Dendritic cell treated with granulocyte-macrophage colony-stimulating factor and Interleukin-4, amounts not matched to agents 40 ng/mL and 50 ng/mL, for 4 days (primary cell): ENCODE measurements at regions not wholly inside any gene's neighbourhood (a gene's known extent, or its start where the extent isn't known, plus 50 kb on each side); places are given as distances from the start of the nearest gene placed in this dataset.

Source experiments
- H3K27ac Mint-ChIP-seq: one replicate; pipeline ENCODE4 v1.8.0; 2022; ENCODE audit warnings: mild to moderate bottlenecking, mixed read lengths
- H3K27me3 Mint-ChIP-seq: one replicate; pipeline ENCODE4 v1.8.0; 2022; ENCODE audit warnings: mild to moderate bottlenecking, mixed read lengths
- H3K36me3 Mint-ChIP-seq: one replicate; pipeline ENCODE4 v1.8.0; 2022; ENCODE audit warnings: low read depth, mixed read lengths
- H3K4me1 Mint-ChIP-seq: one replicate; pipeline ENCODE4 v1.8.0; 2022; ENCODE audit warnings: low read depth, mixed read lengths
- H3K4me3 Mint-ChIP-seq: one replicate; pipeline ENCODE4 v1.8.0; 2022; ENCODE audit warnings: mild to moderate bottlenecking, moderate library complexity, mixed read lengths
- H3K9me3 Mint-ChIP-seq: one replicate; pipeline ENCODE4 v1.8.0; 2022; ENCODE audit warnings: mixed read lengths
- intact Hi-C: fragments of 100-400 bp; cut with micrococcal nuclease; formaldehyde crosslinking; loops from one replicate; pipeline ENCODE4 v1.15.0; 2022

DNA sequence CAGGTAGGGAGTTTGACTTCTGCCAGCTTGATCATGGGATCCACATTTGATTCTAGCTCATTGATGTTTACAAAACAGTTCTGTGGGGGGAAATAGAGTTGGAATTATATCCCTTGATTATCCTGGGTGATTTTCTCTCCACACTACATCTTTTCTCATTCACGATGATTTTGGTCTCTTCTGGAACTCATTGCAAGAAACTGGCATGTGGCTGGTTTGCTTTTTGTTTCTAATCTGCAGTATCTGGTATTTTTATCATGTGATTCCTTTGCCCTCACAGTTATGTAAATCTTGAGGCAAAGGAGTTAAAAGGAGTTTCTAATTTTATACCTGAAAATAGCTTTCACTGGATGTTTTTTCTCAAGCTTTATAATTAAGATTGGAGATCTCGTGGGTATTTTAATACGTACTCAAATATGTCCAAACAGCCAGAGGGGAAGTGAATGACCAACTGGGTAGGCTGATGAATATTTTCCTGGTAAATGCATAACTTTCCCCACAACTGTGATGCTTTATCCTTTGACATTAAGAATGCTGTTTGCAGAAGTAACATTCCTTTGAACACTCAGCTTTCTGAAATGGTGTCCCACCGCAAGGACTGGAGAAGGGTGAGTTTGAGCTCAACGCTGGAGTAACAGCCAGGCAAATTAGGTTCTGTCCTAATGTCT lies 502.9 kb upstream of the ZEB2 start:
- H3K4me3 Mint-ChIP-seq, result no peak overlapping the region
- no peaks in the 10 kb centered on the region for H3K36me3 Mint-ChIP-seq
- no peaks in the 10 kb centered on the region for H3K9me3 Mint-ChIP-seq
- H3K4me1 Mint-ChIP-seq, result peaks cover 8% of the 10 kb centered on the region
- no peak overlapping the region for H3K27ac Mint-ChIP-seq
- H3K27me3 Mint-ChIP-seq, result no peaks in the 10 kb centered on the region
- intact Hi-C loops, result no loop called here

DNA sequence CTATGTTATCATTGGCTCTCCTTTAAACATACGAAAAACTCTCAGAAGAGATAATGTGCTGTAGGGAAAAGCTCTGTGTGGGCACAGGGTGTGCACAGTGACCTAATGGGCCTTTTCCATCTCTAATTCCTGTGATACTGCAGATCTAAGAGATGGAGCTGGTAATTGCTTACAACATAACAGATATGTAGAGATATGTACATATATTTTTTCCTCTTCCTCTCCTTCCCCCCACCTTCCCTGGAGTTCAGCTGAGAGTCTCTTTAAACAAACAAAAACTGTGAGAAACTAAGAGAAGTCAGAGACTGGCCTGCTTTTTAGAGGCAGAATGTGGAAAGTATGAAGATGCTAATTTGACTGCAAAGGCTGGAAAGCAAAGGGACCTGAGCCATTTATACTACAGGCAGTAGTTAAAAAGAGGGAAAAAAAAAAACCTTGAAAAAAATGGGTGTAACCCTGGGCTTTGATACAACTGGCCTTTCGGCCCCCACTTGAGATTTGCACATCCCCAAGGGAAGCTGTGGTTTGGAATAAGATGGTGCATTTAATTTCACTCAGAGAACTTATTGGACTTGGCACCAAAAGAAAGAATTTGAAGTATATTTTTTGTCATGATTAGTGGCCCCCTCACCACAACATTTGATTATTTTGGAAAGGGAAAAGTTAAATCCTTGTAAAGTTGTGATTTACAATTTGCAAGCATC lies 502.2 kb upstream of the ZEB2 start:
- H3K27me3 Mint-ChIP-seq, result no peaks in the 10 kb centered on the region
- H3K4me3 Mint-ChIP-seq, result no peak overlapping the region
- no peaks in the 10 kb centered on the region for H3K36me3 Mint-ChIP-seq
- H3K9me3 Mint-ChIP-seq, result no peaks in the 10 kb centered on the region
- H3K4me1 Mint-ChIP-seq, result peaks cover 8% of the 10 kb centered on the region
- intact Hi-C loops, result no loop called here
- no peak overlapping the region for H3K27ac Mint-ChIP-seq

DNA sequence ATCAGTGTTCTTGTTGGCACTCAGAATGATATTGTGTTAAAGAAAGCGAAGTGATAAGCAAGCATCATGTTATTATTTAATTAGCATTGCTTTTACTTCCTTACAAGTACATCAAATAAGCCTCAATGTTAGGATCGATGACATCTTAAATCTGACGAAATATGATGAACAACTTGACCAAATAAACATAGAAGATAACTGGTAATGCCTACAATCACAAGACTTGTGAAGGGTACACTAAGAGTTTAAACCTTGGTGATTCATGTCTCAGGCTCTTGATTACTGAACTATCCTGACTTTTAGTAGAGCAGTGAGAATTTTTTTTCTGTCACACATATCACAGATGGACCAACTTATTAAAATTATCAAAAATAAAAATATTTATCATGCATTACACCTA lies 500.8 kb upstream of the ZEB2 start:
- Mint-ChIP-seq H3K9me3 (no peaks in the 10 kb centered on the region), H3K27ac (no peak overlapping the region), H3K4me3 (no peak overlapping the region), H3K36me3 (no peaks in the 10 kb centered on the region), H3K4me1 (peaks cover 8% of the 10 kb centered on the region), H3K27me3 (no peaks in the 10 kb centered on the region)
- intact Hi-C loops, result no loop called here

DNA sequence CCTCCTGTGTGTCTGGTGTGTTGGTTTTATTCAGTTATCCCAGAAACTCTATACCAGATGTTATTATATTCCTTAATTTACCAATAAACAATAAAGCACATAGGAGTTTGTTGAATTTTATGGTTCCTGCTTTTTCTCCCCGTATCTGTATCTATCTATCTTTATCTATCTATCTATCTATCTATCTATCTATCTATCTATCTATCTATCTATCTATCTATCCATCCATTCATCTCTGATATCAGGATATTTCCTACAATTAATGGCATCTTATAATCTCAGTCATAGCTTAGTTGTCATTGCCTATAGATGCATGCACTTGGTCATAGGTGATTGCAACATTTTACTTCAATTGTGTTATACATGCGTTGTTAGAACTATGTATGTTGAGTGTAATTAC lies 500.2 kb upstream of the ZEB2 start:
- Mint-ChIP-seq H3K9me3 (no peaks in the 10 kb centered on the region), H3K27me3 (no peaks in the 10 kb centered on the region), H3K4me1 (peaks cover 8% of the 10 kb centered on the region), H3K27ac (no peak overlapping the region), H3K4me3 (no peak overlapping the region), H3K36me3 (no peaks in the 10 kb centered on the region)
- intact Hi-C loops, result no loop called here

DNA sequence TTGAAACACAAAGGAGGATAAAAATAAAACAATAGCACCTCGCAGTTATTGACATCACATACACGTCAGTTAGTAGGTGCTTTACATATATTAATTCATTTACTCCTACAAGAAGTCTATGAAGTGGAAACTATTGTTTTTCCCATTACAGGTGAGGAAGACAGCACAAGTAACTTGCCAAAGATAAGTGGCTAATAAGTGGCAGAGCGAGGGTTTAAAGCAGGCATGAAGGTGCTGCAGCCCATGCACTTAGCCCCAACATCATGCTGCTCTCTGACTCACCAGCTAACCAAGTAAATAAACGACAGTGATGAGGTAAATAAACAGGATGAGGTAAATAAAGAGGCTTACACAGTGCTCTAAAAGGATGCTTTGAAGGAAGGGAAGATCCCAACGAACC lies 498.6 kb upstream of the ZEB2 start:
- intact Hi-C loops, result no loop called here
- no peaks in the 10 kb centered on the region for H3K36me3 Mint-ChIP-seq
- H3K9me3 Mint-ChIP-seq, result no peaks in the 10 kb centered on the region
- no peaks in the 10 kb centered on the region for H3K27me3 Mint-ChIP-seq
- no peak overlapping the region for H3K4me3 Mint-ChIP-seq
- peaks cover 8% of the 10 kb centered on the region for H3K4me1 Mint-ChIP-seq
- H3K27ac Mint-ChIP-seq, result no peak overlapping the region

DNA sequence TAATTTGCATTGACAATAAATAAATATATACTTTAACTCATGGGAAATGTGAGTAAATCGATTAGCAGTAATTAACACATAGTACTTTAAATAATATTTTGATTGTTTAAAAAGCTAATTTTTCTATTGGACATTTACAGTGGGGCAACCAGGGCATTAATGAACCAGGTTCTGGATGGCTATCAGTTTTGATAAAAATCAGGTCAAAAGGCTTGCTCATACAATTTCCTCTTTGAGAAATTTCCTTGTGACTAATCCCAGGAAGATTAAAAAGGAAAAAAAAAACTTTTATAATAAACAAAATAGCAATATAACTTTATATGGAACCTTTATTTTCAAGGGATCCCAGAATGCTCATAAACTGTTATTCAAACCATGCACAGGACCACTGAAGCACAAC lies 497.2 kb upstream of the ZEB2 start:
- no peaks in the 10 kb centered on the region for H3K36me3 Mint-ChIP-seq
- no peaks in the 10 kb centered on the region for H3K4me1 Mint-ChIP-seq
- no peaks in the 10 kb centered on the region for H3K9me3 Mint-ChIP-seq
- no peaks in the 10 kb centered on the region for H3K27me3 Mint-ChIP-seq
- no peak overlapping the region for H3K27ac Mint-ChIP-seq
- intact Hi-C loops, result no loop called here
- H3K4me3 Mint-ChIP-seq, result no peak overlapping the region

DNA sequence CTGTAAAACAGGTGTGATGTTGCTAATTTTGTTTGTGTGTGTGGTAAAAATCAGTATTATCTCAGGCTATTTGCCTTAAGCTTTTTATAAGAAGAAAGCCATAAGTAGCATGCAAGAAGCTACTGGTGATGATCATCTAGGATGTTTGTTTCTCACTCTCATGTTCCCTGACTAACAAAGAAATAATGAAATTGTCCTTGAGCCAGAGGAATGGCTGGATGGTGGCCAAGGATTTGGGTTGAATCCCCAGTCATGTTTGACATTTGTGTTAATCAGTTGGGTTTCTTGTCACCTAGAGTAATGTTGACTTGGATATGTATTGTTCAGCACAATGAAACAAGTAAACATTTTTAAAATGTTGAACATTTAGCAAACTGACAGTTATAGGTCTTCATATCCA lies 496.8 kb upstream of the ZEB2 start:
- intact Hi-C loops, result no loop called here
- no peaks in the 10 kb centered on the region for H3K27me3 Mint-ChIP-seq

DNA sequence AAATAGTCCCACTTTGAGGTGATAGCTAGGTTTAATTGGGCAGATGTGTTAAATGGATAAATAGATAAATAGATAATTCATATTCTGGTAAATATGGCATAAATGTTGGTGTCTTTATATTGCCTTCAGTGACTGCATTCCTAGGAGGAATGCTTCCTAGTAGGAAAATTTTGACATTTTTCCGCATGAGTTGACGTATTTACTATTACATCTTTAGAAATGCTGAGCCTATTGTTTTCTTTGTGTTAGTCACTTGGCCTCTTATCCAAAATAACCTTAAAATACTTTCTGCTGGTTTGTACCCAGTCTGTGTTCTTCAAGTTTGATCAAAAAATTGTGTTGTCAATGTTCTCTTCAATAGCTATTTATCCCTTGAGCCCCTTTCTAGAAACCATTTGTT lies 495.6 kb upstream of the ZEB2 start:
- H3K27ac Mint-ChIP-seq, result no peak overlapping the region
- intact Hi-C loops, result no loop called here
- no peaks in the 10 kb centered on the region for H3K27me3 Mint-ChIP-seq
- H3K4me1 Mint-ChIP-seq, result no peaks in the 10 kb centered on the region
- no peaks in the 10 kb centered on the region for H3K36me3 Mint-ChIP-seq
- no peaks in the 10 kb centered on the region for H3K9me3 Mint-ChIP-seq
- H3K4me3 Mint-ChIP-seq, result no peak overlapping the region

More for the DNA sequence above, 496.8 kb upstream of the ZEB2 start:
- H3K27ac Mint-ChIP-seq, result no peak overlapping the region
- H3K9me3 Mint-ChIP-seq, result no peaks in the 10 kb centered on the region
- H3K4me1 Mint-ChIP-seq, result no peaks in the 10 kb centered on the region
- no peaks in the 10 kb centered on the region for H3K36me3 Mint-ChIP-seq
- no peak overlapping the region for H3K4me3 Mint-ChIP-seq

DNA sequence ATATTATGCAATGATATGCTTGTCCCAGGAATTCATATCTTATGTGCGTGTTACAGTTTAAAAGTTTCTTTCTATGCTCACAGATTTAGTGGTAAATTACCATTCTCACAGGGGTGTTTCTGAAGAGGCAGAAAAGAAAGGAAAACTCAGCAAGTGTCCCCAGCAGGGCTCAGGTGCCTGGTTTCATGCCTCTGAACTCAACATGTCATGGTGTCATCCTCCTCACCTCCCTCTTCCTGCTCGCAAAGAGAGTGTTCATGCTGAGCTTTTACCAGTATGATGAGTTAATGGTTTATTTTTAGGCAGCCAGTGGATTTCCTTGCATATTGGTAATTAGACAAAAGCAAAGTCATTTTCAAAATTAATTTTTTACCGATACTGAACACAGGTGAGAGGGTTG lies 492.9 kb upstream of the ZEB2 start:
- Mint-ChIP-seq H3K9me3 (no peaks in the 10 kb centered on the region), H3K4me1 (no peaks in the 10 kb centered on the region), H3K27ac (no peak overlapping the region), H3K27me3 (no peaks in the 10 kb centered on the region), H3K4me3 (no peak overlapping the region), H3K36me3 (no peaks in the 10 kb centered on the region)
- intact Hi-C loops, result no loop called here

DNA sequence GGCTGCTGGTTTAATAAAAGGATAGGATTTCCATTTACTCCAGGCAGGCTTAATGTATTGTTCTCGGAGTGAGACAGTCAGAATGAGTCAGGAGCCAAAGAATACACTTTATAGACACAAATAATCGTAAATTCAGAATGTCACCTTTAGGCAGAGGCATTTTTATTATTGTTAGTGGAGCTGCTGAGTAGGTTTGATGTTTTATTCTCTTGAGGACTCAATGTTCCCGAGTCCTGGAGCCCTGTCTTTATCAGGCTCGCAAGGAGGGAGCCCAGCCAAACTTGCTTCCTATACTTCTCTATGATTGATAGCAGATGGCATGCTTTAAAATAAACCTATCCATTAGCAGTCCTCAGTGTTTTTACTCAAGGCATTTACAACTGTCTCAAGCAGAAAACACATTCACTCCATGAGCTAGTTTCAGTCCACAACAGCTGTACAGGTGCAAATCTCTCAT lies 492.3 kb upstream of the ZEB2 start:
- no peak overlapping the region for H3K27ac Mint-ChIP-seq

DNA sequence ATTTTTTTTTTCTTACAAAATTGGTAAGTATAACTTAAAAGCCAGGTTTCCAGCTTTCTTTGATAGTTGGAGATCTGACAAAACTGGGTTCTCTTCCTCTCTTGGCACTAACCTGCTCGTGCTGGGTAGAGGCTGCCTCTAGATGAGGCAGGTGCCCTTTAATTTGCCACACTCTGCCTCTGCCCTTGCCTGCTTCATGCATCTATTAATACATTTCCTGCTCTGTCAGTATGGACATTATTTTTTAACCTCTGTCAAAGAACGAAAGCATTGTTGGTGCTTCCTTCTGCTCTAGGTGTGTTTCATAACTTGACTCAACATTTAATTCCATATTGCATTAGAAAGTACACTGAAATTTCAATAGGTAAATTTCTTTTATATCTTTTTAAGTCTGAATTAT lies 490.7 kb upstream of the ZEB2 start:
- Mint-ChIP-seq H3K27me3 (no peaks in the 10 kb centered on the region), H3K9me3 (no peaks in the 10 kb centered on the region)

More for the DNA sequence above, 492.3 kb upstream of the ZEB2 start:
- no peaks in the 10 kb centered on the region for H3K4me1 Mint-ChIP-seq
- intact Hi-C loops, result no loop called here
- H3K36me3 Mint-ChIP-seq, result no peaks in the 10 kb centered on the region
- no peaks in the 10 kb centered on the region for H3K27me3 Mint-ChIP-seq
- no peaks in the 10 kb centered on the region for H3K9me3 Mint-ChIP-seq
- H3K4me3 Mint-ChIP-seq, result no peak overlapping the region

DNA sequence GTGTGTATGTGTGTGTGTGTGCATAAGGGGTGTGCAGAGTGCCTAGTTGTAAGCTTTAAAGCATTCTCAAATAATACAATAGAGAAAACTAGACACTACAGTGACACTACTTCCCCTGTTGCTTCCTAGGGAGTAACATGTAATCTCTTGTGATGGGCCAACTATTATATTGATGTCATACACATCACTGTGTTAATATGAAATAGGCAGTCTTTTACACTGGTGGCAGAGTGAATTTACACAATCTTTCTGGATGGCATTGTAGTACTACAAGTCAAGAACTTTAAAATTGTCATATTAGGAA lies 488.0 kb upstream of the ZEB2 start:
- Mint-ChIP-seq H3K9me3 (no peaks in the 10 kb centered on the region), H3K36me3 (no peaks in the 10 kb centered on the region), H3K27ac (no peak overlapping the region), H3K27me3 (no peaks in the 10 kb centered on the region), H3K4me1 (no peaks in the 10 kb centered on the region), H3K4me3 (no peak overlapping the region)
- intact Hi-C loops, result no loop called here

More for the DNA sequence above, 490.7 kb upstream of the ZEB2 start:
- H3K4me3 Mint-ChIP-seq, result no peak overlapping the region
- intact Hi-C loops, result no loop called here
- no peaks in the 10 kb centered on the region for H3K4me1 Mint-ChIP-seq
- H3K27ac Mint-ChIP-seq, result no peak overlapping the region
- H3K36me3 Mint-ChIP-seq, result no peaks in the 10 kb centered on the region

DNA sequence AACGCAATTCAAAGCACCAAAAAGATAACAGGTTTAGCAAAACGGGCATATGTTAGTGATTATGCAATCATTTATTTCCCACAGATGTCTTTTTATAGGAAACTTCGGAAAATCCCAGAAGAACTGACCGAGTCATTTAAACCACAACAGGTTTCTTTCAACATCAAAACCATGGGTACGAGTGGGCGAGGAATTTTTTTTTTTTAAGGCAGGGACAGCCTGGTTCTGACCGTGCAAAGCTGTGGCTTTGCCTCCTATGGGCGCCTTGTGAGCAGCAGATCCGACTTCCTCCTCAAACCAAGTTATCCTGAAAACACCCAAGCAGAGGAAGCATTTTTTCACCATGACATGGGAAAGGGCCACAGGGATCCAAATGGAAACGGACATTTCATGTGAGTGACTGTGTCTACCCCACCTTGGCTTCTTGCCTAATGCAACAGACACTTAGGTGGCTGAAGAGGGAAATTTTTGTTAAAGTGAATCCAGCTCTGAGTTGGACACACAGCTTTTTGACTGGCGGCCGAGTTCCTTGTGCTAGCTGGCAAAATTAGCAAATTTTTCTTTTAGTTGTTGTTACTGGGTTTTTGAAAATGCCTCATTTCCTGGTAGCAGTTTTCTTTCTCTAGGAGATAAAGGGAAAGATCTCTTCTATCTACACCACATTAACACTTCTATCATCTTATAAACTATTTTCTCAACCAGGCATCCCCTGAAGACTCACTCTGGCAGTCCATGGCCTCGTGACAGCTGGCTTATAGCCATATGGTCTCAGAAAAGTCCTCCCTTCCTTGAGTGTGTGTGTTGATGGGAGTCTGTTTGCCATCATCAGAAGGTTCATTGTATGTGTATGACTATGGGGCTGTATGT lies 487.4 kb upstream of the ZEB2 start:
- Mint-ChIP-seq H3K4me3 (no peak overlapping the region), H3K4me1 (peaks cover under 1% of the 10 kb centered on the region), H3K27me3 (no peaks in the 10 kb centered on the region), H3K36me3 (no peaks in the 10 kb centered on the region), H3K9me3 (no peaks in the 10 kb centered on the region), H3K27ac (no peak overlapping the region)
- intact Hi-C loops, result no loop called here

DNA sequence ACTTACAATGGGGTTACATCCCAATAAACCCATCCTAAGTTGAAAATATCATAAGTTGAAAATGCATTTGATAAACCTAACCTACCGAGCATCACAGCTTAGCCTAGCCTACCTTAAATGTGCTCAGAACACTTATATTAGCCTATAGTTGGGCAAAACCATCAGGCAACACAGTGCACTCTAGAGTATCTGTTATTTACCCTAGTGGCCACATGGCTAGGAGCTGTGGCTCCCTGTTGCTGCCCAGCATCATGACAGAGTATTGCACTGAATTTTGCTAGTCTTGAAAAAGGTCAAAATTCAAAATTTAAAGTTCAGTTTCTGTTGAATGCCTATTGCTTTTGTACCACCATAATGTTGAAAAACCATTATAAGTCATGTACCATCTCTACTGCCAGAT lies 482.7 kb upstream of the ZEB2 start:
- Mint-ChIP-seq H3K4me1 (peaks cover 6% of the 10 kb centered on the region), H3K36me3 (no peaks in the 10 kb centered on the region), H3K27me3 (peaks cover 1% of the 10 kb centered on the region), H3K27ac (no peak overlapping the region), H3K4me3 (no peak overlapping the region), H3K9me3 (no peaks in the 10 kb centered on the region)
- intact Hi-C loops, result no loop called here
